GM18868 (cell line): ENCODE measurements at regions not wholly inside any gene's neighbourhood (a gene's known extent, or its start where the extent isn't known, plus 50 kb on each side); places are given as distances from the start of the nearest gene placed in this dataset.
"Not testable (repeated sequence)": the region's sequence is repeated elsewhere in the genome, so short reads cannot be mapped to it uniquely, and the experiment has no call there.

Source experiments
- ATAC-seq: cut with Tn5 transposase; IDR thresholded peaks from one replicate; pipeline ENCODE4 v1.9.1; 2021; ENCODE audit warnings: mild to moderate bottlenecking, moderate library complexity; ENCODE audit not compliant: unreplicated experiment

DNA sequence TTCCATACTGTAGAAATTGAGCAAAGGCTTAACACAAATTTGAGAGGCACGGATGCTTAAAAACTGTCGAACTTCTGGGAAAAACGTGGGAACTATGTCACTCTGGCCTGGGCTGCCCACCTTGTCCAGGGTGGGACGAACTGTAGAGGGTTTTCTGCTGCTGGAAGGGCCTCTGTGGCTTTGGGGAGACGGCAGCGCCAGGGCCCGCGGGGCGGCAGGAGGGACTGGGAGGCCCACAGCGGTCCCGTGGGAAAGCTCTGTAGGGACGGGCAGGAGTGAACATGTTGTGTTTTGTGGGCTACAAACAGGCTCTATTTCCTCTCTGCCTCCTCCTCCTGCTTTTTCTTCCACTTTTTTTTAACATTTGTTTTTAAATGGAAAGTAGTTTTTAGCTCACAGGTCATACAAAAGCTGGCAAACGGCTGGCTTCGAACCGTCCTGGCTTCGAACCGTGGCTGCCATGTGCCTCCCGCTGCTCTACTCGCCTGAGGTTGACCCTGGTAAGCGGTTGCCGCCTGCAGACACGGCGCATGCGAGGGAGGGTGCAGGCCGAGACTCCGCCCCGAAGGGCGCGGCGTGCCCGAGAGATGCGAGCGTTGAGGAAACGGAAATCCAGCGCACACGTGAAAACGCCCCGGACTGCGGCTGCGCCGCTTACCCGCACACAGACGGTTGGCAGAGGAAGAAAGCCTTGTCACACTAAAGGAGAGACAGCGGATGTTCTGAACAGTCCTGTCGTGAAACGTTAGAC, 382.3 kb upstream of the ZFP42 start:
- ATAC-seq, result no peak

DNA sequence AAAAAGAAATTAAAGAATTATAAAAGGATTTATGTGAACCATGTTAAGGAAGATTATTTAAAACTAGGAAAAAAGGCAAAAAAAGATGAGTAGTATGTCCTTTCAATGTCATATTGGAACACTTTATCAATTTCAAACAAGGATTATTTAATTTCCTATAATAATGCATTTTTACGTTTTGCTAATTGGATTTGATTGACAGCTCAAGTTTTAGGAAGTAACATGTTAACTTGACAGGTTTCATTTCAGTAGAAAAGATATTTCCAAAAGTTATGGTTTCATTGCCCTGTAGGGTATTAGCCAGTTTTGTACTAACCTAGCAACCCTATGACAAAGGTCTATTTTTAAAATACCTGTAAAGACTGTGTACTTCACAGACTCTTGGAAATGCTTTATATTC, 379.6 kb upstream of the ZFP42 start:
- no peak for ATAC-seq

DNA sequence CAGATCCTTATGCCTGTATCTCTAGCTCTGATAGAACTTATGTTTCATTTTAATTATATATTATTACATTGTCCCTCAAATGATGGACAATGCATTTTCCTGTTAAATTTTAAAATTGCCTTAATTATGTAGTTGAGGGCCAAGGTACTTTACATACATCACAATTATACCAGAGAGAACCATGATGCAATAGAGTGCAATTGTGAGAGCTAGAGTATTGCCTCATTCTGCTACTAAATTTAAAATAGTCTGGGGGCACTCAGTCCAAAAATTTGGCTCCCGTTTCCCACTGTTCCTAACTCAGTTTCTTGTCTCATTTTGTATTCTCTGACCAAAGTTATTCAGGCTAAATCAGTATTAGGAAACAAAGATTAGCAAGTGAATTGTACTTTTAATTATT, 378.5 kb upstream of the ZFP42 start:
- no peak for ATAC-seq

DNA sequence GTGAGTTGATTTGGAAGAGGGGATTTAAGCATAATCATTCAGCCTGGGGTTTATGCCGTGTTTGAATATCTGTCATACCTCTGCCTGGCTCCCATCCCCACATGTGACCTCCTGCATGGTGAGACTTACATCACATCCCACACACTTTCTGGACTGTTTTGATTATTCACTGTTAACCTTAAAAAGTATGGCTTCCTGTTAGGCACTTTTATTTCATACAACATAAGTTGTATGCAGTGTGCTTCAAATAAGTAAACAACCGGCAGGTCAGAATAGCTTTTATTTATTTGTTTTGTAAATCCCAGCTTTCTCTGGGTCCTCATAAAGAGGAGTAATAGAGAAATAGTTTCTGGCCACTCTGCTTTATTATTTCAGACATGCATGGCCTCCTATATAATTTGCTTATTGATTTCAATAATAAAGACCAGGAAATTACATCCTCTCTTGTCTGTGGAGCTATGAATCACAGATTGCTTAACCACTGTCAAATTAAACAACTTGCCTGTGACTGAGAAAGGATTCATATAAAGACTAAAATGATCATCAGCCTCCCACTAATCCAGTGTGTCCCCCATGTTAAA, 376.8 kb upstream of the ZFP42 start:
- ATAC-seq, result no peak

DNA sequence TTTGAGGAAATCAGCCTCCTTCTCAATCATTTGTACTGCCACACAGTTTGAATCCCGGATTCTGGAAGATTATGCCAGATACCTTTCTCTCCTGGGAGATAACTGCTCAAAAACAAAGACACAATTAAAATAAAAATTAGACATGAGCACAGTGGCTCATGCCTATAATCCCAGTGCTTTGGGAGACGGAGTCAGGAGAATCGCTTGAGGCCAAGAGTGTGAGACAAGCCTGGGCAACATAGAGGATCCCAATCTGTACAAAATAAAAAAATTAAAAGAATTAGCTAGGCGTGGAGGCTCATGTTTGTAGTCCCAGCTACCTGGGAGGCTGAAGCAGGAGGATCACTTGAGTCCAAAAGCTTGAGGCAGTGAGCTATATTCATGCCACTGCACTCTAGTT, 376.3 kb upstream of the ZFP42 start:
- ATAC-seq, result no peak

DNA sequence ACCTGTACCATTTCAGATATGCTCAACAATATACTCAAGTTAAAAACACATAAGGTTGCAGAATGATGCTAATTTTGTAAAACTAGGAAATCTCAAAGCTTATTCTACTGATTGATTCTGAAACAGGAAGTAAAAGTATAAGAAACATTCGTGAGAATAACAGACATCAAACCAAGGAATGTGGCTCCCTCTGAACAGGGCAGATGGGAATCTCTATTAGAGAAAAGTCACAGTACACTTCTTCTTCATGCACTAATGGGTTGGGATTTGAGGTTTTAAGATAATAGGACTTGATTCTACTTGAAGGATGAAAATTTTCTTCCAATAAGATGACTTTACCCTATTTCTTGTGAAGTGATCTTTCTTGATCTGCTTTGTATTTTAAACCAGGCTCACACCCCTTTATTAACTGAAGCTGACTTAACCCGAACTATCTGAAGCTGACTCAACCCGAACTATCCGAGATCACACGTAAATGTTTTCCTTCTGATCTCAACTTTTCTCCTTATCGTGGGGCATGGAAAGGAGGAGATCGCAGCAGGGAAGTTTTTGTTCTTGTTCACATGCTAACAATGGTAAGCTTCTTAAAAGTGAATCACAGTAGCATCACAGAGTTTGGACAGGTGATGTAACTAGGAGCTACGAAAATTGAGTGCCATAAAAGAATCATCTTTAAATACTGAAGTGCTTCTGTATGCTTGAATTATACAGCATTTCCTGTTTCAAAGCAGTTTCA, 363.1 kb upstream of the ZFP42 start:
- ATAC-seq, result no peak

DNA sequence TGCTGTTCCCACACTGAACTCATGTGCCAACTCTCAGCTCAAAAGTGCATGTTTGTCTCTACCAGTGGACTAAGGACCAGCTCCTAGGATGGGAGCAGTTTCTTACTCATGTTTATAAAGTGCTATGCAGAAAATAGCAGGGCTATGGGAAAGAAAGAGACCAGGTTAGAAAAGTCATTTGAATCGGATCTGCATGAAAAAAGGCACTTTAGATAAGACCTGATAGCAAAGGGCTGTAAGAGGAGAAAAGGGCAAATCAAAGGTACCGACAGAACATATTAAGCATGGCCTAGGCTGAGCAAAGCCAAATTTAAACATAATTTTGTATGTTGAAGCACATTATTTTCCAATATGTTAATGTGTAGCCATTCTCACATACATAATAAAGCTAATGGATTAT, 362.3 kb upstream of the ZFP42 start:
- ATAC-seq, result no peak

DNA sequence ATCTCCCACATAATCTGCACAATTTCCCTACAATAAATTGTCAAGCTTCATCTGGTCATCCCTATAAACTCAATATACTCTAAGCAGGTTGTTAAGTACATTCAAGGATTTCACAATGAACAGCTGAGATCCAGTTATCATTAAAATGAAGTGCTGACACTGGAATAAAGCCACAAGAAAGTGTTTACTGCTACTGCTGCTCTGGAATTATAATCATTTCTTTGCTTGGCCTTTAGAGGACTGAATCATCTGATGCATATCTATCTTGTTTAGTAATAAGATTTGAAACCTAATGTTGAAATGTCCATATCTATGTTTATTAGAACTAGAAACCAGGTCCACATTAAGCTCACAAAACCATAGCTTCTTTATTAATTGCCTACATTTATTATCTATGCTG, 338.6 kb upstream of the ZFP42 start:
- no peak for ATAC-seq

DNA sequence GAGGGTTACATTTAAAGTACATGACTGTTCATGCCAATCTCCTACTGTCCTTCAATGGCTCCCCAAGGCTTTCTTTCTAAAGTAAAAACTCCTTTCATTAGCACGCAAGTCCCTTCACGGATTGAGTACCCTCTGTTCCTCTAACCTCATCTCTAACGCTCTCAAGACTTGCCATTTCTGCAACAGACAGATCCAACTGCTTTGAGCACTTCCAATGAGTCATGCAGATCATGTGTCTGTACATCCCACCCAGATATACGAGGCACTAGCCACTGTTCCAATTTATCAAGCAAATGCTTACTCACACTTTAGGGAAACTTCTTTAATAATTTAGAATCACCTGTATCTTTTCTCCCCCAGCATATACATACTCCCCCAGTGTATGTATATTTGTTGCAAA, 332.5 kb upstream of the ZFP42 start:
- ATAC-seq, result no peak

DNA sequence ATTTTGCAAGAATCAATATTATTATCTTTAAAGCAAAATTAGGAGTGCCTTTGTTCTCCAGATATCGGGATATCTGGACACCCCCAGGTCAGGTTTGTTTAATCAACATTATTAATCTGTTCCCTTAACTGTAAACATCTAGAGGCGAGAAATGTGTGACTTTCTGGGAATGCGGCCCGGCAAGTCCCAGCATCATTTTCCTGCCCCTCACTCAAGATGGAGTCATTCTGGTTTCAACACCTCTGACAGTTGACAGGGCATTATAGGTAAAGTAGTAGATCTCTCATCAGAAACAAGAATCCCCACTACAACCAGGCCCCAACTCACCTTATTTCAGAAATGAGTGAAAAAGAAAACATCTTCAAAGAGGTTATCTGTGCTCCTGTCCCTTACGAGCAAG, 331.6 kb upstream of the ZFP42 start:
- ATAC-seq, result no peak

DNA sequence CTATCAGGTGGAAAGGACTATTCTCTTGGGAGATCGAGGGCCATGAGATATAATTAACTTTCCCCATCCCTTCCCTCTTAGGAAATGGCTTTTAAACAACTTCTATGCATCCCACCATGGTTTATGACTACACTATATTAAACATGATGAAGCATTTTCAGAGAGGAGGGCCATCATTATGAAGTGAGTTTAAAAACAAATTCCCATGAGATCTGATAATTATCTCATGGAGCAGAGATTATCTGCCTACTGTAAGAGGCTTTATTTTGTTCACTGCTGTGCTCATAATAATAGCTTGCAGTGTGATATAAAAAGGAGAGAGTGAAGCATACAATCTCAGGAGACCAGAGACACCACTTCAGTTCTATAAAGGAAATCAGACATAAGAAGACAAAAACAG, 330.5 kb upstream of the ZFP42 start:
- ATAC-seq, result no peak

DNA sequence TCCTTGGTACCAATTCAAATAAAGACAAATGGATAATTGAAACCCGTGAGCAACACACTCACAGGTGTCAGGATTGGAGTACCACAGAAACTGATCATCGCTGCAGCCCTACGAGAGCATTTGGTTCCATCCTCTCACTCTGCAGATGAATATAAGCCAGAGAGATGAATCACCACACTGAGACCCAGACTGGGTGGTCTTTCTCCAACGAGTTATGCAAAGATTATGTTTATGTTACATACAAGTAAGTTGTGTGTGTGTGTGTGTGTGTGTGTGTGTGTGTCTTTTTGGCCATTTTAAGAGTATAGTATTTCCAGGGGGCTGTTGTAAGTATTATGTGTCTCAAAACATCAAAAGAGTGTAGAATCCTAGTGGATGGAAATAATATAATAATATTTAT, 329.5 kb upstream of the ZFP42 start:
- no peak for ATAC-seq

DNA sequence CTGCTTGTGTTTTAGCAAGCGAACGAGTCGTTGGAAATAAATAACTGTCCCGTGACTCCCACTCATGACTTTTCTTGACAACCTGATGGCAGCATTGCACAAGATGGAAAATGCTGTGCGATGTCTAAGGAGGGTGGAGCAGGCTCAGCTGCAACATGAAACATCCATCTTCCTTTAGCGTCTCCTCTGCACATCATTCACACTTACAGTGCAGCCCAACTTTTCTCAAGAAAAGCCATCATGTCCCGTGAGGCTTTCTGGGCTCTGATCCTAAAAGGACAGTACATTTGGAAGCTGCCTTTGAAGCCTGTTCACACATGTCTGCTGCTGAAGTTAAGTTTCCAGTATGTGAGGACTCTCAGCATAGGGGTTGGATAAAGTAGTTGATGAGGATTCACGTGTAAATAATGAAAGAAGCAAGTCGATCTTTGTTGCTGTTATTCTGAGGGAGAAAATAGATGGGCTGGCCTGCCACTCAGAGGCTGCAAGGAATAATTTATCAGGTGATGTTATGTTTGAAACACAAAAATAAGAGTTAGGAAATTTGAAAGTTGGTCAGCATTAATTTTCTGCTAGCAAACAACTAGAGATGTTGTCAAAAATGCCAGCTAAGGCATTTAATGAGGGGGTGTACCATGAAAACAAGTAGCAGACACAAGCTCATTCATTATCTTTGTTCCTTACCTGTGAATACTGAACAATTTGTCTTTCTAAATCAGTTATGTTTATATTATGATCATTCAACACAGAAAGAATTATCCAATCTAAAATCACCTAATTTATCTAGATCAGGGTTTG, 328.7 kb upstream of the ZFP42 start:
- no peak for ATAC-seq

DNA sequence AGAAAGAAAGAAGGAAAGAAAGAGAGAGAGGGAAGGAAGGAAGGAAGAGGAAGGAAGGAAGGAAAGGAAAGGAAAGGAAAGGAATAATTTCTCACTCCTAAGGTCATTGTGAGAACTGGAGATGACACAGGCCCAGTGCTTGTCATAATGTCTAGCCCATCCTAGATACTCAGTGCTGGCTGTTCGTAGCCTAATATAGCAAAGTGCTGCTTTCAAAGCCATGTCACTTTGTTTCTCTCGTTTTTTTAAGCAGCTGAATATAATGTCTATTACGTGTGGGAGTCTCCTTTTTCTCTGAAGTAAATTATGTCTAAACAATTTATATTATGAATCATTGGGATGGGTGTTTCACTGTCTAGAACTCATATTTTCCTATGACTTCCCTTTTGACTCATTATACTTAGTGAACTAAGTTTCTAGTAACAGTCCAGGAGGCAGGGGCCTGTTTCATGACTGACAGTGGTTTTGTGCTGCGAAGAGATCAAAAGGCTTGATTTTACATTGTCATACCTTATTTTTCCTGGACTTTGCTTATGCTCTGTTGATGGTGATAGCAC, 327.0 kb upstream of the ZFP42 start:
- no peak for ATAC-seq

DNA sequence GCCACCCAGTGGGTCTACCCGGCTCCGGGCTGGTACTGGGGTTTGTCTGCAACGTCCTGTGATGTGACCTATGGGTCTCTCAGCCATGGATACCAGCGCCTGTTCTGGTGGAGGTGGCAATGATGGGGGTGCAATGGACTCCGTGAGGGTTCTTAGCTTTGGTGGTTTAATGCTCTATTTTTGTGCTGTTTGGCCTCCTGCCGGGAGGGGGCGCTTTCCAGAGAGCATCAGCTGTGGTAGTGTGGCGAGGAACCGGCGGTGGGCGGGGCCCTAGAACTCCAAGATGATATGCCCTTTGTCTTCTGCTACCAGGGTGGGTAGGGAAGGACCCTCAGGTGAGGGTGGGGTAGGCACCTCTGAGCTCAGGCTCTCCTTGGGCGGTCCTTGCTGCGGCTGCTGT, 324.1 kb upstream of the ZFP42 start:
- ATAC-seq, result not testable (repeated sequence)

DNA sequence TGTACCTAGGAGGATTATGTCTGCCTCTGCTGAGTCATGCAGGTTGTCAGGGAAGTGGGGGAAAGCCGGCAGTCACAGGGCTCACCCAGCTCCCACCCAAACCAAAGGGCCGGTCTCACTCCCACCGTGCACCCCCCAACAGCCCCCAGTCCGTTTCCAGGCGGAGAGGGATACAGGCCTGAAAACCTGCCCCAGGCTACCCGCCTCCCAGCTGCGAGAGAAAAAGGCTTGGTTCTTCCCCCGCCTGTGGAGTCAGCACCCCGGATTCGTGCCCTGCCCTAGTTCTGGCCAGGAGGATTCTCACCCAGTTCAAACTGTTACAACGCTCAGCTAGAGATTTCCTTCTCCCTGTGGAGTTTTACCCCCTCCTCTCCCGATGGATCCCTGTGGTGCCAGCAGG, 323.6 kb upstream of the ZFP42 start:
- ATAC-seq, result not testable (repeated sequence)

DNA sequence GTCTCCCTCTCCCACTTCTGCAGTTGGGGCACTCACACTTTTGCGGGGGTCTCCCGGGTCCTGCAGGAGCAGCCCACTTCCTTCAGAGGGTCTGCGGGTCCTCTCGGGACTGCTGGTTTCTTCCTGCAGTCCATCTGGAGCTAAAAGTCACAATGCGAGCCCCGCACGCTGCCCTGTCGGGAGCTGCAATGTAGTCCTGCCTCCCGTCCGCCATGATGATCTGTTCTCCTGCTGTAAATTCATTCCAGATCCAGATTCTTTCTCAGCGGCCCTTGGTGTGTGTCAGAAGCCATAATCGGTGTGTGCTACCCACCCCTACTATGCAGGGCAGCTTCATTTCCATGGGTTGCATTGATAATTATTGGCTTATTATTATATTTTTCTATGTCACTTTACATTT, 323.0 kb upstream of the ZFP42 start:
- not testable (repeated sequence) for ATAC-seq

DNA sequence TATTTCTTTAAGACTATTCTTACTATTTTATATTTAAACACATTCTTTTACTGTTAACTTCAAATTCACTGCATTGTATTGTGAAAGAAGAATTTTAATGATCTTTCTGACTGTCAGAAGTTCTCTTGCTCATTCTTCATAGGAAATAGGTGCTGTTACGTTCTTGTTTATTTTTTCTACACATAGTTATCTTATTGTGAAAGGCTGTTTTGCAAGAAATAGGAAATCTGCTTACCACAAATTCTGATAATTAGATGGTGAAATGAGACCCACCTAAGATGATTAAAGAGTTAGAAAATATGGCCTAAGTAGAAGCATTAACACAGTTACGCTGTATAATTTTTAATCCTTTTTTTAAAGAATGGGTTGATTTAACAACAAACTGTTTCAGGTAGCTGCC, 316.1 kb upstream of the ZFP42 start:
- no peak for ATAC-seq

DNA sequence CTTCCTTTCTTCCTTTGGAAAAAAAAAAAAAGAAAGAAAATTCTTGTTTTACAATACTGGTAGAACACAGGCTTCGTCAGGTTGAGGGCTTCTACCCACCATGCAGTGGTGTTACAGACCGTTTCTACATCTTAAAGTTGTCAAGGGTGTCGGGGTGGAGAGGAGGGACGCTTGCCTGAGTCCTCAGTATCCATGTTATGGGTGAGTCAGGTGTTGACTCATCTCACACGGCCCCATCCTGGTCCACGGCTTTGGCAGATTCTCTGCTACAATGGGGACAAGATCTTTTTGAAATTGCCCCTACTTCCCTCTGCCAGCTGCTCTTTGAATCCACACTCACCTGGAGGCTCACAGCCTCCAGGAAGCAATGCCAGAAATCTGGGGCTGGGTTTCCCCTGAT, 310.3 kb upstream of the ZFP42 start:
- no peak for ATAC-seq

DNA sequence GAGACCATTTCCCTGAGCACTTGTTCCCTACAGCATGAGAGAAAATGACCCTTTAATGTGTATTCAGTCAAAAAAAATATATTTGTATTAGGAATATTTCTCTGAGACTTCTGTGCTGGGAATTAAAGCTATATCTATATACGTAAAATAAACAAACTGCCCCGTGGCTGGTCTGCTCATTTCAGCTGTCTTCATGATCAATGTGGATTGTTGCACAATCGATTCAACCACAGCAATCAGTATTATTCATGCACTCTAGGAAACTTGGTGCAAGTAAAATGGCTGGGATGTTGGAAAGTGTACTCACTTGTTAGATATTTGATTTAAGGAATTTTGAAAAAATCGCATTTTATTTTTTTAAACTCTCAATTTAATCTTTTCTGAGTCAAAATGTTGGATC, 307.9 kb upstream of the ZFP42 start:
- no peak for ATAC-seq

DNA sequence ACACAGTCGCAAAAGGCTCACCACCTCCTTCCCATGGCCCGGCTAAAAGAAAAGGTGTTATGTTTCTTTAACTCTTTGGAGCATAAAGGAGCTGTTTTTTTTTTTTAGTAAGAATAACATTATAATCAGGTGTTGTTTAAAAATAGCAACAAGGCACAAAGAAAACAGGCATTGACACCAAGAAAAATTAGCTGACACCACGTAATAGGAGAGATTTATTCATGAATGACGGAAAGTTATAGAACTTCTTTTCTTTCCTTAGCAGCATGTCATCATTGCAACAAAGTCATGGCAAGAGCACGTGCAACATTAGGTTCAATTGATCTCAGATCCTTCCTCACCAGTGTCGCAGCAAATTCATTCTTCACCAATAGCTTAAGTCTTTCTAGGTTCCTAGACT, 302.9 kb upstream of the ZFP42 start:
- ATAC-seq, result no peak
